A673 (cell line): ENCODE measurements at regions not wholly inside any gene's neighbourhood (a gene's known extent, or its start where the extent isn't known, plus 50 kb on each side); places are given as distances from the start of the nearest gene placed in this dataset.

Experiments
- BruUV-seq: library from RNA; stranded (reverse); fragments of 400-500 nt; replicated peaks from 2 replicates; lab custom pipeline; 2021; lab: Mats Ljungman, UMichigan
- CTCF ChIA-PET: fragments of 300-600 bp; sonication (Branson Sonifier 250); formaldehyde crosslinking; loops from one replicate; lab custom pipeline; 2022; ENCODE audit warnings: antibody characterized with exemption; lab: Charles Lee
- POLR2A ChIA-PET: fragments of 300-600 bp; sonication (Branson Sonifier 250); formaldehyde crosslinking; loops from one replicate; lab custom pipeline; 2022; ENCODE audit warnings: antibody characterized with exemption; ENCODE audit not compliant: low non-redundant PET; lab: Charles Lee
- DNase-seq: peaks from one replicate; pipeline ENCODE4 v3.0.0-alpha.2; 2015; ENCODE audit warnings: low spot score
- H3K27ac ChIP-seq: fragments of 200-600 bp; sonication (generic); 2 replicates; pipeline ENCODE4 v1.5.1; 2016; ENCODE audit warnings: mixed run types, low read depth, mild to moderate bottlenecking, mixed read lengths, antibody characterized with exemption, low read length; ENCODE audit not compliant: poor library complexity, severe bottlenecking
- H3K27me3 ChIP-seq: fragments of 200-600 bp; sonication (generic); replicated peaks from 2 replicates; pipeline ENCODE4 v1.6.1; 2017; ENCODE audit warnings: mixed run types, low read depth, mild to moderate bottlenecking, mixed read lengths, antibody characterized with exemption, low read length; ENCODE audit not compliant: insufficient read depth, poor library complexity
- H3K36me3 ChIP-seq: fragments of 200-600 bp; sonication (generic); 2 replicates; pipeline ENCODE4 v1.6.1; 2016; ENCODE audit warnings: mixed run types, mild to moderate bottlenecking, mixed read lengths, antibody characterized with exemption, low read length; ENCODE audit not compliant: insufficient read depth, poor library complexity, severe bottlenecking
- H3K4me1 ChIP-seq: fragments of 200-600 bp; sonication (generic); 2 replicates; pipeline ENCODE4 v1.6.1; 2017; ENCODE audit warnings: mixed run types, mild to moderate bottlenecking, mixed read lengths, antibody characterized with exemption, low read length; ENCODE audit not compliant: insufficient read depth, poor library complexity, severe bottlenecking
- H3K4me3 ChIP-seq: fragments of 200-600 bp; sonication (generic); 2 replicates; pipeline ENCODE4 v1.5.1; 2016; ENCODE audit warnings: low read depth, mixed run types, mild to moderate bottlenecking, mixed read lengths, low read length; ENCODE audit not compliant: poor library complexity, severe bottlenecking
- H3K9me3 ChIP-seq: fragments of 200-600 bp; sonication (generic); 2 replicates; pipeline ENCODE4 v1.6.1; 2016; ENCODE audit warnings: mixed run types, low read depth, mild to moderate bottlenecking, mixed read lengths, antibody characterized with exemption, low read length; ENCODE audit not compliant: poor library complexity, severe bottlenecking
- EZH2 ChIP-seq: fragments of 200-600 bp; sonication (generic); IDR thresholded peaks from 2 replicates; pipeline ENCODE4 v1.6.1; 2017; ENCODE audit warnings: borderline replicate concordance, low read depth, mild to moderate bottlenecking, mixed read lengths, antibody characterized with exemption, low read length; ENCODE audit not compliant: poor library complexity, severe bottlenecking
- intact Hi-C: fragments of 100-400 bp; cut with micrococcal nuclease; formaldehyde crosslinking; loops from one replicate; pipeline ENCODE4 v1.10.0; 2022; ENCODE audit not compliant: unreplicated experiment
- TF ChIP-seq, protein P1 (sequence below): fragments of 300-800, 200-600 bp; sonication (generic); conservative IDR thresholded peaks from 2 replicates; pipeline ENCODE4 v1.5.1; 2017; ENCODE audit warnings: low read depth, mild to moderate bottlenecking, antibody characterized with exemption, low read length, moderate library complexity, mixed read lengths

- Histone ChIP-seq H3K36me3 (no peaks in the 10 kb centered on the region), H3K4me1 (peaks cover 7% of the 10 kb centered on the region), H3K4me3 (no peak overlapping the region), H3K27ac (no peak overlapping the region), H3K27me3 (no peaks in the 10 kb centered on the region), H3K9me3 (no peaks in the 10 kb centered on the region)
- intact Hi-C loops: no loop called here
- BruUV-seq: no TSS peak
- no peak for DNase-seq
- ChIA-PET CTCF (no interaction called here), POLR2A (no interaction called here)
- TF ChIP-seq EZH2: no peak
- TF ChIP-seq, protein P1, sequence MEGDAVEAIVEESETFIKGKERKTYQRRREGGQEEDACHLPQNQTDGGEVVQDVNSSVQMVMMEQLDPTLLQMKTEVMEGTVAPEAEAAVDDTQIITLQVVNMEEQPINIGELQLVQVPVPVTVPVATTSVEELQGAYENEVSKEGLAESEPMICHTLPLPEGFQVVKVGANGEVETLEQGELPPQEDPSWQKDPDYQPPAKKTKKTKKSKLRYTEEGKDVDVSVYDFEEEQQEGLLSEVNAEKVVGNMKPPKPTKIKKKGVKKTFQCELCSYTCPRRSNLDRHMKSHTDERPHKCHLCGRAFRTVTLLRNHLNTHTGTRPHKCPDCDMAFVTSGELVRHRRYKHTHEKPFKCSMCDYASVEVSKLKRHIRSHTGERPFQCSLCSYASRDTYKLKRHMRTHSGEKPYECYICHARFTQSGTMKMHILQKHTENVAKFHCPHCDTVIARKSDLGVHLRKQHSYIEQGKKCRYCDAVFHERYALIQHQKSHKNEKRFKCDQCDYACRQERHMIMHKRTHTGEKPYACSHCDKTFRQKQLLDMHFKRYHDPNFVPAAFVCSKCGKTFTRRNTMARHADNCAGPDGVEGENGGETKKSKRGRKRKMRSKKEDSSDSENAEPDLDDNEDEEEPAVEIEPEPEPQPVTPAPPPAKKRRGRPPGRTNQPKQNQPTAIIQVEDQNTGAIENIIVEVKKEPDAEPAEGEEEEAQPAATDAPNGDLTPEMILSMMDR: no peak
These were observed 75.4 kb upstream of the PRNP start for GRCh38 chr20:4610871-4611270.

DNA sequence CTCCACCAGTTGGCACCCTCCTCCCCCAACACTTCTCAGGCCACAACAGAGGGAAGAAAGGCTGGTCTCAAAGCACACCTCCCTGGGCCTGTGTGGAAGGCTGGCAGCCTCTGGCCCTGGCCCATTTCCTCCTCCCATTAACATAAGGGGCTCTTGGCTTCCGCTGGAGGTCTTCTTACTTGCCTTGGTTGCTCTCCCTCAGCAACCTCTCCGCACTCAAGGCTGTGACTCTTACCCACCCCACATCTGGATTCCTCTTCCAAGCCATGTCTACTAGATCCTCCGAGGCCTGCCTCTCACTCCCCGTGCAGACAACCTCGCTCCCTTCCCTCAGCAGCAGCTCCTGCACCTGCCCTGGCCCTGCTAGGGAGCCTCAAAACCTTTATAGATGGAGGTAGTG, 76.7 kb upstream of the PRNP start:
- Histone ChIP-seq H3K9me3 (no peaks in the 10 kb centered on the region), H3K27ac (no peak overlapping the region), H3K4me1 (peaks cover 7% of the 10 kb centered on the region), H3K27me3 (no peaks in the 10 kb centered on the region), H3K4me3 (no peak overlapping the region), H3K36me3 (no peaks in the 10 kb centered on the region)
- TF ChIP-seq EZH2: no peak
- TF ChIP-seq, protein P1: no peak
- intact Hi-C loops: loop anchor here (5.0 kb wide), 2 partner anchors 348 to 493 kb away; no protein-coding TSS in a partner anchor
- no peak for DNase-seq
- BruUV-seq: no TSS peak
- ChIA-PET POLR2A (no interaction called here), CTCF (no interaction called here)

GRCh38 chr20:4608861-4609260, 77.4 kb upstream of the PRNP start:
- no peaks in the 10 kb centered on the region for H3K36me3 ChIP-seq
- TF ChIP-seq EZH2: no peak
- TF ChIP-seq, protein P1: no peak
- H3K9me3 ChIP-seq: no peaks in the 10 kb centered on the region
- intact Hi-C loops: loop anchor here (5.0 kb wide), 2 partner anchors 348 to 493 kb away; no protein-coding TSS in a partner anchor
- CTCF ChIA-PET: no interaction called here
- POLR2A ChIA-PET: no interaction called here
- H3K4me1 ChIP-seq: peaks cover under 1% of the 10 kb centered on the region
- no peak for DNase-seq
- H3K4me3 ChIP-seq: no peak overlapping the region
- BruUV-seq: no TSS peak
- H3K27me3 ChIP-seq: no peaks in the 10 kb centered on the region
- no peak overlapping the region for H3K27ac ChIP-seq
